ENCODE measurements at regions not wholly inside any gene's neighbourhood (a gene's known extent, or its start where the extent isn't known, plus 50 kb on each side); places are given as distances from the start of the nearest gene placed in this dataset.

DNA sequence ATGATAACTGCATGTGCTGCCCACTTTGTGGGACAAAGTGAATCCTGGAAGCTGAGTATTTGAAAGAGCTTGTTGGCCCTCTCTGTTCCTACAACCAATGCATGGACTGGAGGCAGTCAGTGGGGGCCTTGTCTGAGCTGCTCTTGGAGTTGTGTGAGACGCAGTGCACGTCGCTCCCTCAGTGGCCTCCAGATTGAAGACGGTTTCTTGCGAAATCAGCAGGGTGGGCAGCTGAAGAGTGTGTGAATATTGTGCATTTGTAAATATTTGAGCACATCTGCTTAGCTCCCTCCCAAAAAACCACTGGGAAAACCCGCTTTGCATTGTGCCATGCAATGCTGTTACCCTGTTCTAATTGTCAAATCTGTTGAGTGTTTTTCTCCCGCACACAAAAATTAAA, 782.8 kb downstream of the PLCL1 start:
- TF ChIP-seq, protein P1, sequence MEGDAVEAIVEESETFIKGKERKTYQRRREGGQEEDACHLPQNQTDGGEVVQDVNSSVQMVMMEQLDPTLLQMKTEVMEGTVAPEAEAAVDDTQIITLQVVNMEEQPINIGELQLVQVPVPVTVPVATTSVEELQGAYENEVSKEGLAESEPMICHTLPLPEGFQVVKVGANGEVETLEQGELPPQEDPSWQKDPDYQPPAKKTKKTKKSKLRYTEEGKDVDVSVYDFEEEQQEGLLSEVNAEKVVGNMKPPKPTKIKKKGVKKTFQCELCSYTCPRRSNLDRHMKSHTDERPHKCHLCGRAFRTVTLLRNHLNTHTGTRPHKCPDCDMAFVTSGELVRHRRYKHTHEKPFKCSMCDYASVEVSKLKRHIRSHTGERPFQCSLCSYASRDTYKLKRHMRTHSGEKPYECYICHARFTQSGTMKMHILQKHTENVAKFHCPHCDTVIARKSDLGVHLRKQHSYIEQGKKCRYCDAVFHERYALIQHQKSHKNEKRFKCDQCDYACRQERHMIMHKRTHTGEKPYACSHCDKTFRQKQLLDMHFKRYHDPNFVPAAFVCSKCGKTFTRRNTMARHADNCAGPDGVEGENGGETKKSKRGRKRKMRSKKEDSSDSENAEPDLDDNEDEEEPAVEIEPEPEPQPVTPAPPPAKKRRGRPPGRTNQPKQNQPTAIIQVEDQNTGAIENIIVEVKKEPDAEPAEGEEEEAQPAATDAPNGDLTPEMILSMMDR (IDR thresholded peaks at IDR 0.05; ENCODE audit: insufficient read depth, low read depth, low read length) = no peak
- no peak for DNase-seq (ENCODE audit: low read depth)
- no peak overlapping the region for H3K4me3 ChIP-seq (ENCODE audit: low read depth, low read length)

DNA sequence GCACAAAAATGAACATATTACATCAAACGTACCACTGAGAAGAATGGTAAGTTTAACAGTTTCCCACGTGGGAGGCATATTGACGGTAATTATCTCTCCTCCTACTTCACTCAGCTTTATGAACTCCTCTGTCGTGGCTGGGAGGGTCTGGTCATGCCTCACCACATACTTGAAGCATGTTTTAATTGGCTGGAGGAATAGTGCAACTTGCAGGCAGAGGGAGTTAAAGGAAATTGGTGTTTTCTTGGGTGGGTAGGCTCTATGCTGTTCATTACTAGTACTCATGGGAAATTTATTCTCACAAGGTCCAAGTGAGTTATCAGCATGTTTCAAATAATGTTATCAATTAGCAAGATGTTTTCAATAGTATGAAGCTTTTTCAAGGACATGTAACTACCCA, 767.0 kb downstream of the PLCL1 start:
- DNase-seq (ENCODE audit: low read depth) = no peak
- TF ChIP-seq, protein P1 (IDR thresholded peaks at IDR 0.05; ENCODE audit: insufficient read depth, low read depth, low read length) = no peak
- H3K4me3 ChIP-seq (ENCODE audit: low read depth, low read length) = no peak overlapping the region

DNA sequence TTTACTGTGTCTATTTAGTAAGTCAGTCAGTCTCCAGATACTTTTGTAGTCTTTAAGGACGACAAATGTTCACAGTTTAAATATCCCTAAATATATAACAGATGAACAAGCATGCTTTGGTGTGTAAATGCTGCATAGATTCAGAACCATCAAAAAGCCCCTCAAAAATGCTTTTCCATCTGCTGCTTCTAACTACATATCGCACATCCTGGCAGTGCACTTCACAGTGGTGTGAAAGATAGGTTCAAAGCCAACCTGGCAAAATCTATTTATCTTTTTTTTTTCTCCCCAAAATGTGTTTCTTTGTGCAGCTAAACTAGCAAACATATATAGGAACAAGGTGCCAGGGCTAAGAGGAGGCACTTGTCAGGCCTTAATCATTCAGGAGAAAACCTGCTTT, 753.8 kb downstream of the PLCL1 start:
- TF ChIP-seq, protein P1 (IDR thresholded peaks at IDR 0.05; ENCODE audit: insufficient read depth, low read depth, low read length) = no peak
- DNase-seq (ENCODE audit: low read depth) = no peak
- no peak overlapping the region for H3K4me3 ChIP-seq (ENCODE audit: low read depth, low read length)

DNA sequence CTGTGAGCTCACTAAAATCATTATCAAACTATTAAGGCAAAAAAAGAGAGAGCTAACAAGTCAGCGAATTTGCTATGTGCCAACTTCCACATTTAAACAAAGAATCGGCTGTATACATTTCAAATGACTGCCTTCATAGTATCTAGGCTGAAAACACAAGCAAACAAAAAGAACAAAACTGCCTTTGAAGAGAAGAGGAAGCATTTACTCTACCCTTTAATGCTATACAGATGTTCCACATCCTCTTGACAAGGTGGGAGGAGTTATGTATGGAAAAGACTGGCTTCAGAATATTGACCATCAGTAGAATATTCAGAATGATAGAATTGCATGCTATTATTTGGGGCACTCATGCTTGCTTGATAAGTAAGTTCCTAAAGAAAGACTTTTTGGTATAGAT, 741.7 kb downstream of the PLCL1 start:
- no peak overlapping the region for H3K4me3 ChIP-seq (ENCODE audit: low read depth, low read length)
- TF ChIP-seq, protein P1 (IDR thresholded peaks at IDR 0.05; ENCODE audit: insufficient read depth, low read depth, low read length) = no peak
- no peak for DNase-seq (ENCODE audit: low read depth)

DNA sequence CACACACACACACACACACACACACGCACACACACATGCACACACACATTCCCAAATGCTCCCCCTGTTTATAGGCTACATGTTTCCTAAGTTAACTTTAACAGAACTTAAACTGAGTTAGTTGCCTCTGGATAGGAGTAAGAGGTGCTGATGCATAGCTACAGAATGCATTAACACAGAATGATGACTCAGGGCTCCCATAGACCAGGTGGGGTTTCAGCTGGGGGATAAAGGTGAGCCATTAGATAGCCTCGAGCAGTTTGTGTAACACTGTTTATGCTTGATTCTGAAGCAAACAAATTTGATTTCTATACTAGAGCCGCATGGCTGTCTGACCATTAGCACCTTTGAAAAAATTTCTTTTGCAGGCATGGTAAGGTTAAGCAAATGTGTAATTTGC, 741.0 kb downstream of the PLCL1 start:
- H3K4me3 ChIP-seq (ENCODE audit: low read depth, low read length) = no peak overlapping the region
- TF ChIP-seq, protein P1 (IDR thresholded peaks at IDR 0.05; ENCODE audit: insufficient read depth, low read depth, low read length) = no peak
- DNase-seq (ENCODE audit: low read depth) = no peak

DNA sequence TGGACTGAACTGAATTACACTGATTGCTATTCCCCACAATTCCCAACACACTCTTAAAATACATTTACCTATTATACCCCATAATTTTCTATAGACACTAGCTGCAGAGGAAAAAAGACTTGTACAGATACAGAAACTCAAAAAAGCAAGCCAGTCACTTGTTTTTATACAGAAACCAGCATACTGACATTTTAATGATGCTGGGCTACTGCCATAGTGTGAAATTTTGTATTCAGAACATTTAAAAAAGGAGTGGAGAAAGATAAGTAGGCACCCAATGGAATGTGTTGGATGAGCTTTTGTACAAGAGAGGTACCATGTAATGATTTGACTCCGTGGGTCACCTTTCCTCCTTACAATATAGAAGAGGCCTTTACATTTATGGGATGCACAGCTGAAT, 740.1 kb downstream of the PLCL1 start:
- no peak overlapping the region for H3K4me3 ChIP-seq (ENCODE audit: low read depth, low read length)
- no peak for DNase-seq (ENCODE audit: low read depth)
- TF ChIP-seq, protein P1 (IDR thresholded peaks at IDR 0.05; ENCODE audit: insufficient read depth, low read depth, low read length) = no peak

DNA sequence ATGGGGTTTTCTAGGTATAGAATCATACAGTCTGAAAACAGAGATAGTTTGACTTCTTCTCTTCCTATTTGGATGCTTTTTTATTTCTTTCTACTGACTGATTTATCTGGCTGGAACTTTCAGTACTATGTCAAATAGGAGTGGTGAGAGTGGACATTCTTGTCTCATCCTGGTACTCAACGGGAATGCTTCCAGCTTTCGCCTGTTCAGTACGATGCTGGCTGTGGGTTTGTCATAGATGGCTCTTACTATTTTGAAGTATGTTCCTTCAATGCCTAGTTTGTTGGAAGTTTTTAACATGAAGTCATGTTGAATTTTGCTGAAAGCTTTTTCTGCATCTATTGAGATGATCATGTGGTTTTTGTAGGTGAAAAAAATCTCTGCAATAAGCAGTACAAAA, 730.4 kb downstream of the PLCL1 start:
- no peak for DNase-seq (ENCODE audit: low read depth)
- no peak overlapping the region for H3K4me3 ChIP-seq (ENCODE audit: low read depth, low read length)
- TF ChIP-seq, protein P1 (IDR thresholded peaks at IDR 0.05; ENCODE audit: insufficient read depth, low read depth, low read length) = no peak
